HG02642 (cell line): ENCODE measurements at regions not wholly inside any gene's neighbourhood (a gene's known extent, or its start where the extent isn't known, plus 50 kb on each side); places are given as distances from the start of the nearest gene placed in this dataset.
"Not testable (repeated sequence)": the region's sequence is repeated elsewhere in the genome, so short reads cannot be mapped to it uniquely, and the experiment has no call there.

Experiments
- ATAC-seq: cut with Tn5 transposase; IDR thresholded peaks from one replicate; pipeline ENCODE4 v1.9.1; 2021; ENCODE audit warnings: mild to moderate bottlenecking; ENCODE audit not compliant: unreplicated experiment, poor library complexity

- not testable (repeated sequence) for ATAC-seq
Observed at GRCh38 chr2:16720737-16721136, 55.1 kb upstream of the CYRIA start.

- ATAC-seq, result no peak
Observed at GRCh38 chr2:16719485-16719808, 53.8 kb upstream of the CYRIA start.

GRCh38 chr2:16718576-16719484 lies 53.2 kb upstream of the CYRIA start:
- no peak for ATAC-seq

- ATAC-seq, result no peak
Observed at GRCh38 chr2:16717477-16717876, 51.8 kb upstream of the CYRIA start.

GRCh38 chr2:16716944-16717343 lies 51.3 kb upstream of the CYRIA start:
- no peak for ATAC-seq

GRCh38 chr2:16716024-16716423 lies 50.4 kb upstream of the CYRIA start:
- ATAC-seq, result no peak
